GM23338 (cell line): ENCODE measurements at regions not wholly inside any gene's neighbourhood (a gene's known extent, or its start where the extent isn't known, plus 50 kb on each side); places are given as distances from the start of the nearest gene placed in this dataset.

Experiments
- ATAC-seq: fragments of 200-7000 bp; cut with Tn5 transposase; 3 replicates; pipeline ENCODE4 v1.9.1; 2020
- DNase-seq: peaks from one replicate; pipeline ENCODE4 v3.0.0-alpha.2; 2015; ENCODE audit warnings: low spot score
- H2AFZ ChIP-seq: fragments of 200-600 bp; sonication (generic); 2 replicates; pipeline ENCODE4 v1.8.0; 2016; ENCODE audit warnings: antibody characterized with exemption, mild to moderate bottlenecking, moderate library complexity
- H3F3A ChIP-seq: fragments of 200-600 bp; sonication (generic); replicated peaks from 2 replicates; pipeline ENCODE4 v1.8.0; 2017; ENCODE audit warnings: antibody characterized with exemption, mixed run types, low read depth
- H3K27ac ChIP-seq: fragments of 200-600 bp; sonication (generic); 2 replicates; pipeline ENCODE4 v1.6.1; 2016; ENCODE audit warnings: low read depth
- H3K27me3 ChIP-seq: fragments of 200-600 bp; sonication (generic); 2 replicates; pipeline ENCODE4 v1.8.0; 2016; ENCODE audit warnings: mild to moderate bottlenecking, mixed run types, moderate library complexity; ENCODE audit not compliant: insufficient read depth
- H3K36me3 ChIP-seq: fragments of 200-600 bp; sonication (generic); 2 replicates; pipeline ENCODE4 v1.8.0; 2016; ENCODE audit warnings: mild to moderate bottlenecking; ENCODE audit not compliant: insufficient read depth
- H3K4me1 ChIP-seq: fragments of 200-600 bp; sonication (generic); 2 replicates; pipeline ENCODE4 v1.8.0; 2016; ENCODE audit warnings: mild to moderate bottlenecking, moderate library complexity; ENCODE audit not compliant: insufficient read depth
- H3K4me2 ChIP-seq: fragments of 200-600 bp; sonication (generic); 2 replicates; pipeline ENCODE4 v1.7.1; 2017; ENCODE audit warnings: mixed run types
- H3K4me3 ChIP-seq: fragments of 200-600 bp; sonication (generic); 2 replicates; pipeline ENCODE4 v1.6.1; 2016; ENCODE audit warnings: mixed run types
- H3K79me2 ChIP-seq: fragments of 200-600 bp; sonication (generic); replicated peaks from 2 replicates; pipeline ENCODE4 v1.8.0; 2017; ENCODE audit warnings: mild to moderate bottlenecking; ENCODE audit not compliant: insufficient read depth
- H3K9me2 ChIP-seq: fragments of 200-600 bp; sonication (generic); 2 replicates; pipeline ENCODE4 v1.8.0; 2017; ENCODE audit not compliant: insufficient read depth
- H4K20me1 ChIP-seq: fragments of 200-600 bp; sonication (generic); replicated peaks from 2 replicates; pipeline ENCODE4 v1.8.0; 2017; ENCODE audit warnings: mild to moderate bottlenecking; ENCODE audit not compliant: insufficient read depth
- H3K27ac Mint-ChIP-seq: 2 replicates; pipeline ENCODE4 v1.8.0; 2020; ENCODE audit warnings: inconsistent platforms, mild to moderate bottlenecking, moderate library complexity, mixed read lengths
- H3K27me3 Mint-ChIP-seq: 3 replicates; pipeline ENCODE4 v1.8.0; 2022; ENCODE audit warnings: low read depth, mild to moderate bottlenecking, moderate library complexity, mixed read lengths, inconsistent platforms; ENCODE audit not compliant: insufficient read depth, poor library complexity
- H3K36me3 Mint-ChIP-seq: 3 replicates; pipeline ENCODE4 v1.8.0; 2021; ENCODE audit warnings: low read depth, mild to moderate bottlenecking, inconsistent platforms, moderate library complexity, mixed read lengths
- H3K4me1 Mint-ChIP-seq: 3 replicates; pipeline ENCODE4 v1.8.0; 2020; ENCODE audit warnings: mild to moderate bottlenecking, inconsistent platforms, mixed read lengths
- H3K4me3 Mint-ChIP-seq: 3 replicates; pipeline ENCODE4 v1.8.0; 2021; ENCODE audit warnings: moderate library complexity, mild to moderate bottlenecking, inconsistent platforms, mixed read lengths
- H3K9me3 Mint-ChIP-seq: 3 replicates; pipeline ENCODE4 v1.8.0; 2020; ENCODE audit warnings: moderate library complexity, mild to moderate bottlenecking, inconsistent platforms, mixed read lengths
- CREB1 ChIP-seq: fragments of 250-450 bp; sonication (Bioruptor Pico); IDR thresholded peaks from 2 replicates; pipeline ENCODE4 v1.5.0; 2020; ENCODE audit warnings: low read depth, mild to moderate bottlenecking, moderate library complexity
- CTCF ChIP-seq, 2 experiments: fragments of 200-600 bp in 1 of 2; sonication (generic) in 1 of 2; conservative IDR thresholded peaks; 2 replicates each; pipeline versions ENCODE4 v1.5.1 to v1.6.1; 2016 to 2017; ENCODE audit warnings: antibody characterized with exemption in 2 of 2, low read depth in 2 of 2, mild to moderate bottlenecking in 2 of 2, moderate library complexity in 1 of 2
- ETS1 ChIP-seq: IDR thresholded peaks from 2 replicates; pipeline ENCODE4 v1.6.1; 2016; ENCODE audit warnings: antibody characterized with exemption
- EZH2phosphoT487 ChIP-seq: fragments of 200-600 bp; sonication (generic); IDR thresholded peaks from one replicate; pipeline ENCODE4 v1.8.1; 2018; ENCODE audit warnings: antibody characterized with exemption; ENCODE audit not compliant: unreplicated experiment
- NANOG ChIP-seq: IDR thresholded peaks from 2 replicates; pipeline ENCODE4 v1.6.1; 2016; ENCODE audit warnings: antibody characterized with exemption, borderline replicate concordance
- POLR2AphosphoS5 ChIP-seq: IDR thresholded peaks from 2 replicates; pipeline ENCODE4 v1.6.1; 2016; ENCODE audit warnings: antibody characterized with exemption, low read depth
- REST ChIP-seq: IDR thresholded peaks from one replicate; pipeline ENCODE4 v1.6.1; 2018; ENCODE audit warnings: antibody characterized with exemption; ENCODE audit not compliant: unreplicated experiment
- STAT1 ChIP-seq: IDR thresholded peaks from one replicate; pipeline ENCODE4 v1.6.1; 2016; ENCODE audit warnings: antibody characterized with exemption; ENCODE audit not compliant: unreplicated experiment
- ZNF114 ChIP-seq: fragments of 250-450 bp; sonication (Bioruptor Pico); IDR thresholded peaks from 2 replicates; pipeline ENCODE4 v1.5.0; 2020; ENCODE audit warnings: mild to moderate bottlenecking, moderate library complexity
- ZNF462 ChIP-seq: fragments of 250-450 bp; sonication (Bioruptor Pico); IDR thresholded peaks from 2 replicates; pipeline ENCODE4 v1.5.0; 2020; ENCODE audit warnings: mild to moderate bottlenecking, moderate library complexity

- TF ChIP-seq ETS1 = no peak
Measured at GRCh38 chr2:62309081-62309464, 113.2 kb downstream of the B3GNT2 start (continued).

- Histone ChIP-seq H3K27ac (no peak overlapping the region), H3K9me2 (peaks cover 5% of the 10 kb centered on the region; the same call in 1 of the 2 replicates), H3F3A (0 out of 2 replicates have a peak, but pooled peaks cover 7% of the 10 kb centered on the region), H4K20me1 (no peaks in the 10 kb centered on the region), H2AFZ (no peak overlapping the region), H3K36me3 (no peaks in the 10 kb centered on the region), H3K4me2 (no peak overlapping the region), H3K4me3 (no peak overlapping the region), H3K27me3 (no peaks in the 10 kb centered on the region), H3K79me2 (no peaks in the 10 kb centered on the region), H3K4me1 (peaks cover 42% of the 10 kb centered on the region)
- Mint-ChIP-seq H3K27ac (no peak overlapping the region), H3K4me1 (peaks cover 49% of the 10 kb centered on the region), H3K9me3 (no peaks in the 10 kb centered on the region), H3K36me3 (no peaks in the 10 kb centered on the region), H3K27me3 (peaks cover 17% of the 10 kb centered on the region), H3K4me3 (no peak overlapping the region)
- DNase-seq (no peak), ATAC-seq (no peak)
- TF ChIP-seq ZNF114 (CRISPR knock-in tag) (no peak), REST (no peak), ZNF462 (CRISPR knock-in tag) (no peak), NANOG (no peak), STAT1 (no peak), POLR2AphosphoS5 (no peak), CTCF (conservative IDR thresholded peaks at IDR 0.05; ENCODE audit: low read depth in 2 of 2) (no peak), ETS1 (no peak), CREB1 (CRISPR knock-in tag) (no peak), EZH2phosphoT487 (no peak)
Measured at GRCh38 chr2:62307469-62308389, 111.8 kb downstream of the B3GNT2 start.
